H1 (cell line): ENCODE measurements at regions not wholly inside any gene's neighbourhood (a gene's known extent, or its start where the extent isn't known, plus 50 kb on each side); places are given as distances from the start of the nearest gene placed in this dataset.

Source experiments
- CTCF ChIA-PET: fragments of 300-600 bp; sonication (Branson Sonifier 250); formaldehyde crosslinking; loops from one replicate; lab custom pipeline; 2021; ENCODE audit not compliant: partially characterized antibody; lab: Charles Lee
- POLR2A ChIA-PET: fragments of 300-600 bp; sonication (Branson Sonifier 250); formaldehyde crosslinking; loops from one replicate; lab custom pipeline; 2021; ENCODE audit warnings: inconsistent platforms; ENCODE audit not compliant: partially characterized antibody; lab: Charles Lee
- DNase-seq, 2 experiments: peaks; one replicate each; pipeline versions ENCODE4 v3.0.0 to v3.0.0-alpha.2; 2010 to 2022; ENCODE audit warnings: low spot score in 2 of 2, low read depth in 1 of 2, mixed read lengths in 1 of 2
- FAIRE-seq: peaks from 2 replicates; lab custom pipeline; 2011; peaks lifted over from hg19 to GRCh38; lab: Jason Lieb, UNC
- H2AFZ ChIP-seq: 2 replicates; pipeline ENCODE4 v1.8.1; 2012; ENCODE audit warnings: low read length, inconsistent platforms
- H2AK5ac ChIP-seq: 2 replicates; pipeline ENCODE4 v1.6.1; 2013; ENCODE audit warnings: low read depth, low read length
- H2BK120ac ChIP-seq: replicated peaks from 2 replicates; pipeline ENCODE3; 2013; ENCODE audit warnings: low read depth, low read length, inconsistent platforms
- H2BK12ac ChIP-seq: 2 replicates; pipeline ENCODE4 v1.6.1; 2013; ENCODE audit warnings: low read depth, low read length
- H2BK15ac ChIP-seq: 2 replicates; pipeline ENCODE4 v1.6.1; 2013; ENCODE audit warnings: low read length
- H2BK20ac ChIP-seq: 2 replicates; pipeline ENCODE4 v1.6.1; 2013; ENCODE audit warnings: low read length
- H2BK5ac ChIP-seq: 2 replicates; pipeline ENCODE4 v1.6.1; 2013; ENCODE audit warnings: low read depth, low read length
- H3K14ac ChIP-seq: 2 replicates; pipeline ENCODE4 v1.6.1; 2013; ENCODE audit warnings: inconsistent platforms; ENCODE audit not compliant: insufficient read length
- H3K18ac ChIP-seq: 2 replicates; pipeline ENCODE4 v1.6.1; 2013; ENCODE audit warnings: low read length; ENCODE audit errors: extremely low read depth
- H3K23ac ChIP-seq: 2 replicates; pipeline ENCODE4 v1.6.1; 2013; ENCODE audit warnings: inconsistent platforms; ENCODE audit not compliant: insufficient read length
- H3K23me2 ChIP-seq: 2 replicates; pipeline ENCODE4 v1.6.1; 2013; ENCODE audit warnings: low read depth, low read length
- H3K27ac ChIP-seq: 2 replicates; pipeline ENCODE4 v1.6.1; 2011; ENCODE audit warnings: low read depth, low read length, inconsistent platforms
- H3K27me3 ChIP-seq, 4 experiments: replicated peaks in 1 of 4; 1 replicate in 1 of 4; 2 replicates in 3 of 4; pipeline versions ENCODE4 v1.6.1 to v1.8.1; 2011 to 2013; ENCODE audit warnings: low read length in 3 of 4, mild to moderate bottlenecking in 3 of 4, inconsistent platforms in 2 of 4, mixed read lengths in 2 of 4, moderate library complexity in 1 of 4; ENCODE audit not compliant: control insufficient read depth in 3 of 4, insufficient read depth in 3 of 4; ENCODE audit errors: extremely low read depth in 1 of 4
- H3K36me3 ChIP-seq, 4 experiments: 2 replicates each; pipeline versions ENCODE4 v1.6.1 to v1.8.1; 2011 to 2013; ENCODE audit warnings: mild to moderate bottlenecking in 4 of 4, low read length in 3 of 4, moderate library complexity in 2 of 4, control low read depth in 1 of 4, inconsistent platforms in 1 of 4; ENCODE audit not compliant: insufficient read depth in 4 of 4, control insufficient read depth in 2 of 4
- H3K4ac ChIP-seq: replicated peaks from 2 replicates; pipeline ENCODE3; 2013; ENCODE audit warnings: low read length, low read depth, mixed read lengths, inconsistent platforms; ENCODE audit not compliant: insufficient read length
- H3K4me1 ChIP-seq, 4 experiments: replicated peaks in 1 of 4; 1 replicate in 1 of 4; 2 replicates in 3 of 4; pipeline versions ENCODE4 v1.6.1 to v1.8.1; 2011 to 2013; ENCODE audit warnings: low read length in 3 of 4, inconsistent platforms in 2 of 4, mixed read lengths in 1 of 4; ENCODE audit not compliant: insufficient read depth in 4 of 4, control insufficient read depth in 3 of 4
- H3K4me2 ChIP-seq, 2 experiments: 2 replicates each; pipeline versions ENCODE4 v1.6.1 to v1.8.1; 2011 to 2013; ENCODE audit warnings: low read depth in 2 of 2, low read length in 2 of 2, control low read depth in 1 of 2, inconsistent platforms in 1 of 2, mild to moderate bottlenecking in 1 of 2; ENCODE audit not compliant: insufficient read depth in 1 of 2
- H3K4me3 ChIP-seq, 4 experiments: fragments of 200-600, 300-600 bp in 1 of 4; sonication (generic), shearing (Covaris generic), sonication (Bioruptor Twin) in 1 of 4; 2 replicates each; pipeline versions ENCODE4 v1.5.1 to v1.8.1; 2011 to 2016; ENCODE audit warnings: low read length in 4 of 4, low read depth in 3 of 4, control low read depth in 2 of 4, inconsistent platforms in 2 of 4, mild to moderate bottlenecking in 2 of 4, mixed read lengths in 1 of 4, moderate library complexity in 1 of 4; ENCODE audit not compliant: insufficient read depth in 2 of 4; ENCODE audit errors: extremely low read depth in 1 of 4
- H3K56ac ChIP-seq: replicated peaks from 2 replicates; pipeline ENCODE3; 2013; ENCODE audit warnings: low read depth, mild to moderate bottlenecking, mixed read lengths, low read length, inconsistent platforms; ENCODE audit not compliant: insufficient read length
- H3K79me1 ChIP-seq: 2 replicates; pipeline ENCODE4 v1.6.1; 2013; ENCODE audit warnings: low read depth, low read length, control low read depth
- H3K79me2 ChIP-seq, 2 experiments: 2 replicates each; pipeline versions ENCODE4 v1.6.1 to v1.8.1; 2012 to 2013; ENCODE audit warnings: low read length in 2 of 2, mild to moderate bottlenecking in 2 of 2, inconsistent platforms in 1 of 2; ENCODE audit not compliant: insufficient read depth in 2 of 2, control insufficient read depth in 1 of 2
- H3K9ac ChIP-seq, 4 experiments: replicated peaks in 1 of 4; 1 replicate in 1 of 4; 2 replicates in 3 of 4; pipeline versions ENCODE4 v1.6.1 to v1.8.1; 2011 to 2013; ENCODE audit warnings: low read depth in 3 of 4, low read length in 3 of 4, control low read depth in 2 of 4, mild to moderate bottlenecking in 2 of 4, moderate library complexity in 2 of 4, inconsistent platforms in 1 of 4; ENCODE audit errors: extremely low read depth in 1 of 4
- H3K9me3 ChIP-seq, 2 experiments: 2 replicates each; pipeline versions ENCODE4 v1.6.1 to v1.8.1; 2012 to 2013; ENCODE audit warnings: mild to moderate bottlenecking in 2 of 2, moderate library complexity in 2 of 2, control low read depth in 1 of 2, inconsistent platforms in 1 of 2, low read depth in 1 of 2, low read length in 1 of 2, mixed read lengths in 1 of 2; ENCODE audit not compliant: insufficient read depth in 2 of 2
- H4K20me1 ChIP-seq, 2 experiments: replicated peaks in 1 of 2; 2 replicates each; pipeline versions ENCODE3 to v1.8.1; 2011 to 2013; ENCODE audit warnings: inconsistent platforms in 2 of 2, low read length in 2 of 2, mild to moderate bottlenecking in 1 of 2; ENCODE audit not compliant: insufficient read depth in 2 of 2, control insufficient read depth in 1 of 2
- H4K5ac ChIP-seq: 2 replicates; pipeline ENCODE4 v1.6.1; 2013; ENCODE audit warnings: low read length, low read depth, mixed read lengths, inconsistent platforms; ENCODE audit not compliant: insufficient read length
- H4K8ac ChIP-seq: 2 replicates; pipeline ENCODE4 v1.8.0; 2013; ENCODE audit warnings: mild to moderate bottlenecking, moderate library complexity, low read length, inconsistent platforms; ENCODE audit not compliant: insufficient read depth; ENCODE audit errors: extremely low read depth
- H4K91ac ChIP-seq: replicated peaks from 2 replicates; pipeline ENCODE3; 2013; ENCODE audit warnings: low read length, mixed read lengths, inconsistent platforms; ENCODE audit not compliant: insufficient read length
- ASH2L ChIP-seq: fragments of 200-600, 300-600 bp; sonication (generic); IDR thresholded peaks from one replicate; pipeline ENCODE4 v1.7.1; 2017; ENCODE audit warnings: low read length
- CBX8 ChIP-seq: fragments of 300-800, 300-1000 bp; sonication (generic); IDR thresholded peaks from 2 replicates; pipeline ENCODE4 v1.7.1; 2016; ENCODE audit warnings: low read depth, low read length, borderline replicate concordance
- CEBPB ChIP-seq: IDR thresholded peaks from 2 replicates; pipeline ENCODE4 v1.6.1; 2012; ENCODE audit warnings: low read depth, low read length
- FOSL1 ChIP-seq: IDR thresholded peaks from 2 replicates; pipeline ENCODE4 v1.6.1; 2011; ENCODE audit warnings: mild to moderate bottlenecking, low read depth, low read length, moderate library complexity; ENCODE audit not compliant: insufficient read depth
- KDM4A ChIP-seq: IDR thresholded peaks from one replicate; pipeline ENCODE4 v1.7.1; 2012; ENCODE audit warnings: low read depth, mild to moderate bottlenecking, moderate library complexity, low read length, inconsistent platforms; ENCODE audit not compliant: severe bottlenecking
- MAFK ChIP-seq: IDR thresholded peaks from 2 replicates; pipeline ENCODE4 v1.6.1; 2012; ENCODE audit warnings: low read depth, mild to moderate bottlenecking, improper control_type of control experiment, low read length
- NRF1 ChIP-seq: IDR thresholded peaks from 2 replicates; pipeline ENCODE4 v1.6.1; 2011; ENCODE audit warnings: mild to moderate bottlenecking, low read depth, low read length, improper control_type of control experiment
- POLR2AphosphoS5 ChIP-seq: IDR thresholded peaks from 2 replicates; pipeline ENCODE4 v1.6.1; 2011; ENCODE audit warnings: low read depth, low read length
- SAP30 ChIP-seq: fragments of 300-600 bp; sonication (generic); IDR thresholded peaks from 2 replicates; pipeline ENCODE4 v1.7.1; 2012; ENCODE audit warnings: low read length, moderate library complexity, mild to moderate bottlenecking, inconsistent platforms; ENCODE audit not compliant: insufficient read depth, insufficient replicate concordance
- SIX5 ChIP-seq: IDR thresholded peaks from 2 replicates; pipeline ENCODE4 v1.6.1; 2011; ENCODE audit warnings: mild to moderate bottlenecking, low read depth, low read length
- SUZ12 ChIP-seq: fragments of 200-600 bp; sonication (generic); IDR thresholded peaks from 2 replicates; pipeline ENCODE4 v1.6.1; 2012; ENCODE audit warnings: mild to moderate bottlenecking, inconsistent platforms, low read length, moderate library complexity, mixed read lengths
- TEAD4 ChIP-seq: IDR thresholded peaks from 2 replicates; pipeline ENCODE4 v1.6.1; 2012; ENCODE audit warnings: low read depth, low read length, inconsistent platforms, mixed read lengths
- YY1 ChIP-seq: IDR thresholded peaks from 2 replicates; pipeline ENCODE4 v1.6.1; 2011; ENCODE audit warnings: low read depth, mild to moderate bottlenecking, low read length
- WGBS, 2 experiments: shearing (Covaris generic) in 1 of 2; methylation state at CpG; one replicate each; pipeline versions ENCODE4 v1.1.6 to v1.1.7; 2013 to 2015; ENCODE audit warnings: low lambda C conversion rate in 2 of 2, mixed read lengths in 2 of 2, inconsistent platforms in 1 of 2, low coverage in 1 of 2, missing lambda C conversion rate in 1 of 2; ENCODE audit not compliant: insufficient replicate concordance in 2 of 2, insufficient coverage in 1 of 2, insufficient read length in 1 of 2; ENCODE audit errors: extremely low coverage in 1 of 2, missing lambda C conversion rate in 1 of 2; 5-methylcytosine and 5-hydroxymethylcytosine counted together

GRCh38 chr22:49693416-49693815 is 134.3 kb downstream of the BRD1 start:
- Histone ChIP-seq H2AK5ac (no peak overlapping the region), H3K9me3 (peaks cover 16 to 18% of the 10 kb centered on the region in 2 experiments), H3K23me2 (no peaks in the 10 kb centered on the region), H2BK20ac (no peak overlapping the region), H3K27ac (no peak overlapping the region), H3K4me3 (no peak overlapping the region), H3K4me2 (no peak overlapping the region), H3K18ac (no peak overlapping the region), H2BK15ac (no peak overlapping the region), H4K8ac (no peak overlapping the region), H3K27me3 (no peaks in the 10 kb centered on the region), H3K9ac (no peak overlapping the region), H2BK5ac (no peak overlapping the region), H3K4me1 (no peaks in the 10 kb centered on the region), H3K79me1 (no peaks in the 10 kb centered on the region), H3K14ac (no peak overlapping the region), H3K36me3 (no peaks in the 10 kb centered on the region), H4K91ac (no peak overlapping the region), H3K79me2 (no peaks in the 10 kb centered on the region), H4K5ac (no peak overlapping the region), H2AFZ (no peak overlapping the region), H4K20me1 (no peaks in the 10 kb centered on the region), H3K4ac (no peak overlapping the region), H2BK12ac (no peak overlapping the region), H2BK120ac (no peak overlapping the region), H3K23ac (no peak overlapping the region), H3K56ac (no peak overlapping the region)
- TF ChIP-seq FOSL1, result no peak
- no peak for TF ChIP-seq ASH2L
- TF ChIP-seq NRF1, result no peak
- TF ChIP-seq SIX5, result no peak
- TF ChIP-seq KDM4A, result no peak
- no peak for TF ChIP-seq MAFK
- no peak for TF ChIP-seq SUZ12
- no peak for TF ChIP-seq TEAD4
- no peak for TF ChIP-seq SAP30
- TF ChIP-seq YY1, result no peak
- no peak for TF ChIP-seq CEBPB
- no peak for TF ChIP-seq POLR2AphosphoS5
- no peak for TF ChIP-seq CBX8
- ChIA-PET CTCF (interaction anchor here (1.0 to 1.2 kb wide), 2 partner anchors 8 to 10 kb away, joined by 3 to 4 read pairs; no protein-coding TSS in a partner anchor), POLR2A (no interaction called here)
- DNase-seq (no peak), FAIRE-seq (no peak)
- 84% methylated on average over 11 of the region's 11 CpGs; no CpG with 5 or more reads in 1 of the 2 experiments for WGBS, 2 experiments
